Karpas-422 (cell line): ENCODE measurements at regions not wholly inside any gene's neighbourhood (a gene's known extent, or its start where the extent isn't known, plus 50 kb on each side); places are given as distances from the start of the nearest gene placed in this dataset.
"Not testable (repeated sequence)": the region's sequence is repeated elsewhere in the genome, so short reads cannot be mapped to it uniquely, and the experiment has no call there.

Source experiments
- DNase-seq: peaks from one replicate; pipeline ENCODE4 v3.0.0-alpha.2; 2015
- H2AFZ ChIP-seq: fragments of 200-600 bp; sonication (generic); 2 replicates; pipeline ENCODE4 v1.6.1; 2014; ENCODE audit warnings: antibody characterized with exemption, low read length, mixed read lengths
- H3K27ac ChIP-seq: fragments of 200-600 bp; sonication (generic); 2 replicates; pipeline ENCODE4 v1.5.1; 2014; ENCODE audit warnings: mild to moderate bottlenecking, low read length, moderate library complexity
- H3K27me3 ChIP-seq: fragments of 200-600 bp; sonication (generic); 2 replicates; pipeline ENCODE4 v1.6.1; 2014; ENCODE audit warnings: low read length, mixed read lengths
- H3K36me3 ChIP-seq: fragments of 200-600 bp; sonication (generic); 2 replicates; pipeline ENCODE4 v1.6.1; 2014; ENCODE audit warnings: low read length, mixed read lengths; ENCODE audit not compliant: insufficient read depth
- H3K4me1 ChIP-seq: fragments of 200-600 bp; sonication (generic); 2 replicates; pipeline ENCODE4 v1.6.1; 2014; ENCODE audit warnings: mild to moderate bottlenecking, low read length, mixed read lengths
- H3K4me2 ChIP-seq: fragments of 200-600 bp; sonication (generic); 2 replicates; pipeline ENCODE4 v1.6.1; 2014; ENCODE audit warnings: low read length, low read depth, mild to moderate bottlenecking; ENCODE audit not compliant: poor library complexity, severe bottlenecking
- H3K4me3 ChIP-seq: fragments of 200-600 bp; sonication (generic); 2 replicates; pipeline ENCODE4 v1.5.1; 2014; ENCODE audit warnings: mild to moderate bottlenecking, antibody characterized with exemption, low read length, mixed read lengths
- H3K79me2 ChIP-seq: fragments of 200-600 bp; sonication (generic); 2 replicates; pipeline ENCODE4 v1.6.1; 2014; ENCODE audit warnings: mild to moderate bottlenecking, low read length, mixed read lengths
- H3K9ac ChIP-seq: fragments of 200-600 bp; sonication (generic); 2 replicates; pipeline ENCODE4 v1.6.0; 2014; ENCODE audit warnings: low read length
- H3K9me2 ChIP-seq: fragments of 200-600 bp; sonication (generic), shearing (Covaris generic); replicated peaks from 2 replicates; pipeline ENCODE4 v1.6.0; 2014; ENCODE audit warnings: mild to moderate bottlenecking, low read length, moderate library complexity; ENCODE audit not compliant: insufficient read depth
- H3K9me3 ChIP-seq: fragments of 300-700, 200-600 bp; sonication (generic); 2 replicates; pipeline ENCODE4 v1.6.1; 2014; ENCODE audit warnings: low read length, mixed read lengths
- H4K20me1 ChIP-seq: fragments of 200-600 bp; sonication (generic); 2 replicates; pipeline ENCODE4 v1.6.1; 2014; ENCODE audit warnings: mild to moderate bottlenecking, antibody characterized with exemption, low read length, low read depth; ENCODE audit not compliant: insufficient read depth

GRCh38 chr13:24931450-24932251 is 164.3 kb upstream of the PABPC3 start:
- Histone ChIP-seq H3K9me3 (no peaks in the 10 kb centered on the region), H3K27ac (no peak overlapping the region)

GRCh38 chr13:24933106-24934023 is 162.6 kb upstream of the PABPC3 start:
- not testable (repeated sequence) for H3K4me1 ChIP-seq, H3K4me3 ChIP-seq, H3K27ac ChIP-seq, H3K4me2 ChIP-seq, H3K36me3 ChIP-seq, H3K27me3 ChIP-seq, H3K9ac ChIP-seq, H2AFZ ChIP-seq, H3K9me2 ChIP-seq, DNase-seq, H3K9me3 ChIP-seq, H4K20me1 ChIP-seq, H3K79me2 ChIP-seq

More at GRCh38 chr13:24931450-24932251, 164.3 kb upstream of the PABPC3 start:
- Histone ChIP-seq H3K4me1 (no peaks in the 10 kb centered on the region), H3K9me2 (no peaks in the 10 kb centered on the region), H3K9ac (no peak overlapping the region), H2AFZ (no peak overlapping the region), H3K79me2 (no peaks in the 10 kb centered on the region), H4K20me1 (no peaks in the 10 kb centered on the region), H3K4me2 (no peak overlapping the region), H3K27me3 (no peaks in the 10 kb centered on the region), H3K36me3 (no peaks in the 10 kb centered on the region), H3K4me3 (no peak overlapping the region)
- no peak for DNase-seq

GRCh38 chr13:24934024-24934385 is 161.9 kb upstream of the PABPC3 start:
- H3K4me2 ChIP-seq, H3K9ac ChIP-seq: not testable (repeated sequence)

GRCh38 chr13:24938966-24939365 is 157.0 kb upstream of the PABPC3 start:
- Histone ChIP-seq H3K9me2 (no peaks in the 10 kb centered on the region), H3K79me2 (no peaks in the 10 kb centered on the region), H2AFZ (no peak overlapping the region), H3K27ac (no peak overlapping the region), H3K4me1 (peaks cover 1% of the 10 kb centered on the region), H3K9ac (no peak overlapping the region), H4K20me1 (no peaks in the 10 kb centered on the region), H3K4me2 (no peak overlapping the region), H3K9me3 (no peaks in the 10 kb centered on the region), H3K36me3 (no peaks in the 10 kb centered on the region), H3K27me3 (no peaks in the 10 kb centered on the region), H3K4me3 (no peak overlapping the region)
- DNase-seq, result no peak

More at GRCh38 chr13:24934024-24934385, 161.9 kb upstream of the PABPC3 start:
- H3K27ac ChIP-seq, H3K4me3 ChIP-seq, H4K20me1 ChIP-seq, H3K4me1 ChIP-seq, H3K9me3 ChIP-seq, DNase-seq, H3K9me2 ChIP-seq, H3K79me2 ChIP-seq, H3K27me3 ChIP-seq, H3K36me3 ChIP-seq, H2AFZ ChIP-seq: not testable (repeated sequence)

- not testable (repeated sequence) for H3K4me2 ChIP-seq, H3K9ac ChIP-seq, DNase-seq, H3K36me3 ChIP-seq, H3K4me3 ChIP-seq, H3K27ac ChIP-seq, H3K27me3 ChIP-seq, H3K79me2 ChIP-seq, H3K9me2 ChIP-seq, H3K4me1 ChIP-seq, H3K9me3 ChIP-seq, H2AFZ ChIP-seq, H4K20me1 ChIP-seq
Observed at GRCh38 chr13:24941023-24941713, 154.8 kb upstream of the PABPC3 start.

- Histone ChIP-seq H3K79me2 (no peaks in the 10 kb centered on the region), H3K4me1 (peaks cover 4% of the 10 kb centered on the region), H4K20me1 (no peaks in the 10 kb centered on the region), H2AFZ (no peak overlapping the region), H3K36me3 (no peaks in the 10 kb centered on the region), H3K27me3 (no peaks in the 10 kb centered on the region), H3K4me3 (no peak overlapping the region), H3K9me2 (no peaks in the 10 kb centered on the region), H3K27ac (no peak overlapping the region), H3K9me3 (no peaks in the 10 kb centered on the region), H3K4me2 (no peak overlapping the region), H3K9ac (no peak overlapping the region)
- no peak for DNase-seq
Observed at GRCh38 chr13:24943136-24943535, 152.8 kb upstream of the PABPC3 start.

GRCh38 chr13:24944073-24944472 is 151.9 kb upstream of the PABPC3 start:
- H3K9me2 ChIP-seq, DNase-seq, H3K4me2 ChIP-seq, H3K36me3 ChIP-seq, H2AFZ ChIP-seq, H3K79me2 ChIP-seq, H4K20me1 ChIP-seq, H3K4me1 ChIP-seq, H3K9me3 ChIP-seq, H3K27ac ChIP-seq, H3K4me3 ChIP-seq, H3K27me3 ChIP-seq, H3K9ac ChIP-seq: not testable (repeated sequence)

GRCh38 chr13:24948977-24949376 is 147.0 kb upstream of the PABPC3 start:
- not testable (repeated sequence) for H2AFZ ChIP-seq, H3K9ac ChIP-seq, H3K9me3 ChIP-seq, H3K27me3 ChIP-seq, H4K20me1 ChIP-seq, H3K4me2 ChIP-seq, H3K36me3 ChIP-seq, H3K79me2 ChIP-seq, H3K9me2 ChIP-seq, H3K4me3 ChIP-seq, H3K4me1 ChIP-seq, DNase-seq, H3K27ac ChIP-seq
